ENCODE measurements at regions not wholly inside any gene's neighbourhood (a gene's known extent, or its start where the extent isn't known, plus 50 kb on each side); places are given as distances from the start of the nearest gene placed in this dataset.

GRCh38 chr2:12862541-12862940 lies 145.8 kb downstream of the TRIB2 start:
- Histone ChIP-seq H3F3A (ENCODE audit: insufficient read depth) (peaks cover 33% of the 10 kb centered on the region), H3K9me3 (ENCODE audit: low read depth) (no peaks in the 10 kb centered on the region), H3K79me2 (ENCODE audit: insufficient read depth) (no peaks in the 10 kb centered on the region), H3K4me1 (ENCODE audit: insufficient read depth) (peaks cover 35% of the 10 kb centered on the region), H3K9me2 (ENCODE audit: insufficient read depth) (no peaks in the 10 kb centered on the region), H3K27ac (no peak overlapping the region), H4K20me1 (ENCODE audit: insufficient read depth) (no peaks in the 10 kb centered on the region), H3K36me3 (ENCODE audit: low read depth) (no peaks in the 10 kb centered on the region), H3K4me3 (no peak overlapping the region), H3K27me3 (replicated peaks; ENCODE audit: insufficient read depth) (no peaks in the 10 kb centered on the region), H3K9ac (no peak overlapping the region), H2AFZ (no peak overlapping the region), H3K4me2 (ENCODE audit: unreplicated experiment) (no peak overlapping the region)
- no peak for TF ChIP-seq EZH2 (IDR thresholded peaks at IDR 0.05; ENCODE audit: insufficient read depth, poor library complexity, severe bottlenecking)
- no peak for TF ChIP-seq EZH2phosphoT487 (IDR thresholded peaks at IDR 0.05; ENCODE audit: insufficient read depth, low read depth)
- no peak for DNase-seq
- in situ Hi-C loops (cut with MboI): no loop called here

- Histone ChIP-seq H3K36me3 (ENCODE audit: low read depth) (no peaks in the 10 kb centered on the region), H3K9ac (no peak overlapping the region), H4K20me1 (ENCODE audit: insufficient read depth) (no peaks in the 10 kb centered on the region), H3K27ac (no peak overlapping the region), H3K4me3 (no peak overlapping the region), H3K79me2 (ENCODE audit: insufficient read depth) (no peaks in the 10 kb centered on the region), H3F3A (ENCODE audit: insufficient read depth) (peaks cover 21% of the 10 kb centered on the region), H3K4me1 (ENCODE audit: insufficient read depth) (peaks cover 21% of the 10 kb centered on the region), H3K9me2 (ENCODE audit: insufficient read depth) (no peaks in the 10 kb centered on the region), H3K27me3 (replicated peaks; ENCODE audit: insufficient read depth) (no peaks in the 10 kb centered on the region), H3K4me2 (ENCODE audit: unreplicated experiment) (no peak overlapping the region), H2AFZ (no peak overlapping the region), H3K9me3 (ENCODE audit: low read depth) (no peaks in the 10 kb centered on the region)
- DNase-seq: no peak
- 80 to 81% methylated on average over 2 of the region's 2 CpGs for WGBS, 2 experiments (ENCODE audit: low coverage in 1 of 2, low lambda C conversion rate in 2 of 2, missing lambda C conversion rate in 2 of 2)
- in situ Hi-C loops (cut with MboI): no loop called here
- TF ChIP-seq EZH2phosphoT487 (IDR thresholded peaks at IDR 0.05; ENCODE audit: insufficient read depth, low read depth): no peak
- no peak for TF ChIP-seq EZH2 (IDR thresholded peaks at IDR 0.05; ENCODE audit: insufficient read depth, poor library complexity, severe bottlenecking)
These were observed 147.2 kb downstream of the TRIB2 start for GRCh38 chr2:12863937-12864336.

- H3K4me3 ChIP-seq: no peak overlapping the region
- no peak for TF ChIP-seq EZH2 (IDR thresholded peaks at IDR 0.05; ENCODE audit: insufficient read depth, poor library complexity, severe bottlenecking)
- no peak for TF ChIP-seq EZH2phosphoT487 (IDR thresholded peaks at IDR 0.05; ENCODE audit: insufficient read depth, low read depth)
- DNase-seq: no peak
- no peaks in the 10 kb centered on the region for H3K36me3 ChIP-seq (ENCODE audit: low read depth)
- no peaks in the 10 kb centered on the region for H3K9me2 ChIP-seq (ENCODE audit: insufficient read depth)
- H3K4me1 ChIP-seq (ENCODE audit: insufficient read depth): 0 out of 2 replicates have a peak, but pooled peaks cover 4% of the 10 kb centered on the region
- H3K9me3 ChIP-seq (ENCODE audit: low read depth): no peaks in the 10 kb centered on the region
- H4K20me1 ChIP-seq (ENCODE audit: insufficient read depth): no peaks in the 10 kb centered on the region
- H3F3A ChIP-seq (ENCODE audit: insufficient read depth): peaks cover 1% of the 10 kb centered on the region; the same call in 1 of the 2 replicates
- no peak overlapping the region for H3K9ac ChIP-seq
- in situ Hi-C loops (cut with MboI): no loop called here
- H3K79me2 ChIP-seq (ENCODE audit: insufficient read depth): no peaks in the 10 kb centered on the region
- no peaks in the 10 kb centered on the region for H3K27me3 ChIP-seq (replicated peaks; ENCODE audit: insufficient read depth)
- H3K4me2 ChIP-seq (ENCODE audit: unreplicated experiment): no peak overlapping the region
- 92 to 93% methylated on average over 5 of the region's 5 CpGs for WGBS, 2 experiments (ENCODE audit: low coverage in 1 of 2, low lambda C conversion rate in 2 of 2, missing lambda C conversion rate in 2 of 2)
- H3K27ac ChIP-seq: no peak overlapping the region
- no peak overlapping the region for H2AFZ ChIP-seq
These were observed 151.0 kb downstream of the TRIB2 start for GRCh38 chr2:12867631-12868287.

DNA sequence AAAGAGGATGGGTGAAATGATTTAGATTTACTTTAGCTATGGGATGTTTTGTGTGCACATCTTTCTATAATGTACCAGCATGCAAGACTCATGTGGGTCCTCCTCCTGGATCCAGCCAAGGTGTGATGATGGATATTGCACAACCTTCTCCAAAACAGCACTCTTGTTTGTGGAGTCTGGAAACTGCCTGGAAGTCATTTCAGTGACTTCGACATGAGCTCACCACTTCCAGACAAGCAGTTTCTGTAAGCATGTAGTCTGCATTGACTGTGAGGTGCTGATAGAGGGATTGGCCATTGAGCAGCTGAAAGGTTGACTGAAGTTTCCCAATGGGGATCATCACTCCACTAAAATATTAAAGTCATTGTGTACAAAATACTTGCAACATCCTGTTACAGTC lies 154.0 kb downstream of the TRIB2 start:
- no peak overlapping the region for H3K4me3 ChIP-seq
- DNase-seq: peak; percentile 30
- TF ChIP-seq EZH2 (IDR thresholded peaks at IDR 0.05; ENCODE audit: insufficient read depth, poor library complexity, severe bottlenecking): no peak
- TF ChIP-seq EZH2phosphoT487 (IDR thresholded peaks at IDR 0.05; ENCODE audit: insufficient read depth, low read depth): no peak
- H3K36me3 ChIP-seq (ENCODE audit: low read depth): no peaks in the 10 kb centered on the region
- H4K20me1 ChIP-seq (ENCODE audit: insufficient read depth): no peaks in the 10 kb centered on the region
- H3F3A ChIP-seq (ENCODE audit: insufficient read depth): no peaks in the 10 kb centered on the region
- H3K4me1 ChIP-seq (ENCODE audit: insufficient read depth): 0 out of 2 replicates have a peak, but pooled peaks cover 4% of the 10 kb centered on the region
- WGBS, 2 experiments (ENCODE audit: low coverage in 1 of 2, low lambda C conversion rate in 2 of 2, missing lambda C conversion rate in 2 of 2): 47 to 50% methylated on average over 1 of the region's 1 CpG
- H2AFZ ChIP-seq: no peak overlapping the region
- H3K9me3 ChIP-seq (ENCODE audit: low read depth): no peaks in the 10 kb centered on the region
- no peaks in the 10 kb centered on the region for H3K9me2 ChIP-seq (ENCODE audit: insufficient read depth)
- no peaks in the 10 kb centered on the region for H3K27me3 ChIP-seq (replicated peaks; ENCODE audit: insufficient read depth)
- no peak overlapping the region for H3K4me2 ChIP-seq (ENCODE audit: unreplicated experiment)
- H3K27ac ChIP-seq: no peak overlapping the region
- H3K79me2 ChIP-seq (ENCODE audit: insufficient read depth): no peaks in the 10 kb centered on the region
- in situ Hi-C loops (cut with MboI): no loop called here
- H3K9ac ChIP-seq: no peak overlapping the region

All from GM23248 (cell line).